ENCODE measurements at regions not wholly inside any gene's neighbourhood (a gene's known extent, or its start where the extent isn't known, plus 50 kb on each side); places are given as distances from the start of the nearest gene placed in this dataset.

GRCh38 chr2:145094370-145094769 lies 574.5 kb upstream of the ZEB2 start:
- H3K79me2 ChIP-seq (ENCODE audit: low read length) = no peaks in the 10 kb centered on the region
- BruUV-seq (replicated peaks) = no TSS peak
- H3K4me1 ChIP-seq (ENCODE audit: insufficient read depth, low read length) = peaks cover 29% of the 10 kb centered on the region; the same call in 1 of the 2 replicates
- no peaks in the 10 kb centered on the region for H3F3A ChIP-seq (ENCODE audit: low read length, unreplicated experiment)
- DNase-seq (peak; percentile 16), ATAC-seq (no peak)
- no peaks in the 10 kb centered on the region for H4K20me1 ChIP-seq (ENCODE audit: low read length)
- no peak overlapping the region for H2AFZ ChIP-seq (ENCODE audit: low read length)
- no peak overlapping the region for H3K4me3 ChIP-seq (ENCODE audit: low read length)
- intact Hi-C loops (cut with micrococcal nuclease) = no loop called here
- ChIA-PET POLR2A (ENCODE audit: unreplicated experiment) (no interaction called here), CTCF (no interaction called here)
- H3K27me3 ChIP-seq (ENCODE audit: low read length) = no peaks in the 10 kb centered on the region
- no peak overlapping the region for H3K9ac ChIP-seq (ENCODE audit: low read length)
- H3K4me2 ChIP-seq (ENCODE audit: low read length) = no peak overlapping the region
- H3K27ac ChIP-seq (ENCODE audit: low read length) = no peak overlapping the region
- TF ChIP-seq EZH2phosphoT487 (IDR thresholded peaks at IDR 0.05; ENCODE audit: borderline replicate concordance, low read length) (no peak), EZH2 (IDR thresholded peaks at IDR 0.05; ENCODE audit: low read length, unreplicated experiment) (no peak), CTCF (conservative IDR thresholded peaks at IDR 0.05; ENCODE audit: low read depth, low read length) (no peak)
- H3K9me2 ChIP-seq (replicated peaks; ENCODE audit: low read length) = no peaks in the 10 kb centered on the region
- no peaks in the 10 kb centered on the region for H3K9me3 ChIP-seq (ENCODE audit: low read length)
- no peaks in the 10 kb centered on the region for H3K36me3 ChIP-seq (ENCODE audit: low read depth, low read length)

- ChIA-PET POLR2A (ENCODE audit: unreplicated experiment) (no interaction called here), CTCF (no interaction called here)
- no TSS peak for BruUV-seq (replicated peaks)
- no peak overlapping the region for H2AFZ ChIP-seq (ENCODE audit: low read length)
- no peak overlapping the region for H3K4me3 ChIP-seq (ENCODE audit: low read length)
- no peaks in the 10 kb centered on the region for H3K27me3 ChIP-seq (ENCODE audit: low read length)
- H3K79me2 ChIP-seq (ENCODE audit: low read length) = no peaks in the 10 kb centered on the region
- peaks cover 29% of the 10 kb centered on the region; the same call in 1 of the 2 replicates for H3K4me1 ChIP-seq (ENCODE audit: insufficient read depth, low read length)
- H3K4me2 ChIP-seq (ENCODE audit: low read length) = no peak overlapping the region
- H3K36me3 ChIP-seq (ENCODE audit: low read depth, low read length) = no peaks in the 10 kb centered on the region
- no peak overlapping the region for H3K9ac ChIP-seq (ENCODE audit: low read length)
- intact Hi-C loops (cut with micrococcal nuclease) = no loop called here
- peak overlapping the region; percentile 45 for H3K27ac ChIP-seq (ENCODE audit: low read length)
- peak; percentile 57 for ATAC-seq
- no peaks in the 10 kb centered on the region for H3F3A ChIP-seq (ENCODE audit: low read length, unreplicated experiment)
- DNase-seq = peak; percentile 46
- TF ChIP-seq EZH2 (IDR thresholded peaks at IDR 0.05; ENCODE audit: low read length, unreplicated experiment) = no peak
- TF ChIP-seq EZH2phosphoT487 (IDR thresholded peaks at IDR 0.05; ENCODE audit: borderline replicate concordance, low read length) = no peak
- TF ChIP-seq CTCF (conservative IDR thresholded peaks at IDR 0.05; ENCODE audit: low read depth, low read length) = no peak
- no peaks in the 10 kb centered on the region for H4K20me1 ChIP-seq (ENCODE audit: low read length)
- no peaks in the 10 kb centered on the region for H3K9me3 ChIP-seq (ENCODE audit: low read length)
- no peaks in the 10 kb centered on the region for H3K9me2 ChIP-seq (replicated peaks; ENCODE audit: low read length)
These were observed 572.0 kb upstream of the ZEB2 start for GRCh38 chr2:145091967-145092366.

GRCh38 chr2:145090841-145091761 lies 571.2 kb upstream of the ZEB2 start:
- H3K4me3 ChIP-seq (ENCODE audit: low read length) = no peak overlapping the region
- no peaks in the 10 kb centered on the region for H3K9me2 ChIP-seq (replicated peaks; ENCODE audit: low read length)
- H3K36me3 ChIP-seq (ENCODE audit: low read depth, low read length) = no peaks in the 10 kb centered on the region
- H2AFZ ChIP-seq (ENCODE audit: low read length) = no peak overlapping the region
- no peaks in the 10 kb centered on the region for H3F3A ChIP-seq (ENCODE audit: low read length, unreplicated experiment)
- no peak overlapping the region for H3K9ac ChIP-seq (ENCODE audit: low read length)
- intact Hi-C loops (cut with micrococcal nuclease) = no loop called here
- DNase-seq = peak; percentile 35
- ChIA-PET CTCF (no interaction called here), POLR2A (ENCODE audit: unreplicated experiment) (no interaction called here)
- H3K27me3 ChIP-seq (ENCODE audit: low read length) = no peaks in the 10 kb centered on the region
- no TSS peak for BruUV-seq (replicated peaks)
- no peaks in the 10 kb centered on the region for H3K79me2 ChIP-seq (ENCODE audit: low read length)
- H3K9me3 ChIP-seq (ENCODE audit: low read length) = no peaks in the 10 kb centered on the region
- peaks cover 21% of the 10 kb centered on the region; the same call in 1 of the 2 replicates for H3K4me1 ChIP-seq (ENCODE audit: insufficient read depth, low read length)
- peak overlapping the region; percentile 45 for H3K27ac ChIP-seq (ENCODE audit: low read length)
- no peaks in the 10 kb centered on the region for H4K20me1 ChIP-seq (ENCODE audit: low read length)
- H3K4me2 ChIP-seq (ENCODE audit: low read length) = no peak overlapping the region
- ATAC-seq = no peak
- TF ChIP-seq EZH2phosphoT487 (IDR thresholded peaks at IDR 0.05; ENCODE audit: borderline replicate concordance, low read length) (no peak), EZH2 (IDR thresholded peaks at IDR 0.05; ENCODE audit: low read length, unreplicated experiment) (no peak), CTCF (conservative IDR thresholded peaks at IDR 0.05; ENCODE audit: low read depth, low read length) (no peak)

Data from PC-3 (cell line).